CD4-positive, CD25-positive, alpha-beta regulatory T cell (primary cell): ENCODE measurements at regions not wholly inside any gene's neighbourhood (a gene's known extent, or its start where the extent isn't known, plus 50 kb on each side); places are given as distances from the start of the nearest gene placed in this dataset.

Source experiments
- ATAC-seq, 2 donors: fragments of 150-1000 bp; cut with Tn5 transposase; one replicate each; pipeline ENCODE4 v1.10.0; 2021; ENCODE audit warnings: low read depth in 2 of 2, moderate number of reproducible peaks in 2 of 2, moderate library complexity in 1 of 2
- DNase-seq, 3 donors: peaks; one replicate each; pipeline versions ENCODE4 v3.0.0 to v3.0.0-alpha.2; 2012 to 2022; ENCODE audit warnings: mixed read lengths in 1 of 3
- H3K27ac ChIP-seq: one replicate; pipeline ENCODE4 v1.7.0; 2013; ENCODE audit warnings: mild to moderate bottlenecking, low read length; ENCODE audit not compliant: insufficient read depth, poor library complexity, severe bottlenecking
- H3K27me3 ChIP-seq: one replicate; pipeline ENCODE4 v1.7.0; 2013; ENCODE audit warnings: low read length; ENCODE audit not compliant: control insufficient read depth, insufficient read depth
- H3K36me3 ChIP-seq: one replicate; pipeline ENCODE4 v1.7.0; 2013; ENCODE audit warnings: mild to moderate bottlenecking, low read length, moderate library complexity; ENCODE audit not compliant: control insufficient read depth, insufficient read depth
- H3K4me1 ChIP-seq: 2 replicates; pipeline ENCODE4 v1.7.0; 2013; ENCODE audit warnings: mild to moderate bottlenecking, low read length; ENCODE audit not compliant: insufficient read depth, control insufficient read depth, poor library complexity, severe bottlenecking
- H3K4me3 ChIP-seq: one replicate; pipeline ENCODE4 v1.7.0; 2013; ENCODE audit warnings: low read depth, mild to moderate bottlenecking, low read length, moderate library complexity
- H3K9me3 ChIP-seq, 2 experiments: 1 replicate in 1 of 2; 2 replicates in 1 of 2; pipeline ENCODE4 v1.7.0; 2013; ENCODE audit warnings: low read length in 2 of 2, mild to moderate bottlenecking in 1 of 2, moderate library complexity in 1 of 2; ENCODE audit not compliant: control insufficient read depth in 2 of 2
- H3K27ac Mint-ChIP-seq, 3 donors: one replicate each; pipeline ENCODE4 v1.8.0; 2020 to 2022; ENCODE audit warnings: mild to moderate bottlenecking in 3 of 3, mixed read lengths in 3 of 3, moderate library complexity in 2 of 3
- H3K27me3 Mint-ChIP-seq: one replicate; pipeline ENCODE4 v1.8.0; 2022; ENCODE audit warnings: mild to moderate bottlenecking, mixed read lengths
- H3K36me3 Mint-ChIP-seq: one replicate; pipeline ENCODE4 v1.8.0; 2020; ENCODE audit warnings: mixed read lengths
- H3K4me1 Mint-ChIP-seq, 4 donors: one replicate each; pipeline ENCODE4 v1.8.0; 2020 to 2022; ENCODE audit warnings: mixed read lengths in 4 of 4, mild to moderate bottlenecking in 1 of 4
- H3K4me3 Mint-ChIP-seq, 4 donors: one replicate each; pipeline ENCODE4 v1.8.0; 2020 to 2022; ENCODE audit warnings: mild to moderate bottlenecking in 4 of 4, mixed read lengths in 4 of 4, moderate library complexity in 3 of 4
- H3K9me3 Mint-ChIP-seq, 7 donors: one replicate each; pipeline ENCODE4 v1.8.0; 2020 to 2022; ENCODE audit warnings: mixed read lengths in 7 of 7, mild to moderate bottlenecking in 3 of 7, moderate library complexity in 2 of 7

DNA sequence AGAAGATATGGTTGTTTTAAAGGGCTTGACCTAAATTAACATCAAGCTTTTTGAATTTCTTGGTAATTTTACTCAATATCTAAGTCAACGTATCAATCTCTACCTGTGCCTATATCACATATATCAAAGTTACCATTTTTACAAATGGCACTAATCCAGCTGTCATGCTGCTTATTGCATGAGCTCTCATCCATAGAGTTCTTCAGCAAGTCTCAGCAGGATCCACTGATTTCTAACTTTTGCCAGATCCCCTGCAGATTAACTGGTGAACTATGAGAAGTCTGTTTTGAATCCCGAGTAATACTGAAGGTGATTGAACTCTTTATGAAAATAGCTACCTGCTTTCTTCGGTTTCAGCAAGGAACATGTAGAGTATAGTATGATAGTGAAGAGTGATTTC is 1239.8 kb upstream of the ACO1 start:
- H3K27ac Mint-ChIP-seq: no peak overlapping the region
- DNase-seq: no peak
- no peak for ATAC-seq
- peaks cover 0 to 9% (median 6%) of the 10 kb centered on the region in 4 donors for H3K4me1 Mint-ChIP-seq
- Histone ChIP-seq H3K27ac (no peak overlapping the region), H3K4me1 (no peaks in the 10 kb centered on the region), H3K4me3 (no peak overlapping the region), H3K9me3 (no peaks in the 10 kb centered on the region), H3K36me3 (no peaks in the 10 kb centered on the region), H3K27me3 (no peaks in the 10 kb centered on the region)
- H3K27me3 Mint-ChIP-seq: no peaks in the 10 kb centered on the region
- H3K9me3 Mint-ChIP-seq: peaks cover 0 to 1% (median 0%) of the 10 kb centered on the region in 7 donors
- H3K4me3 Mint-ChIP-seq: no peak overlapping the region
- H3K36me3 Mint-ChIP-seq: no peaks in the 10 kb centered on the region

DNA sequence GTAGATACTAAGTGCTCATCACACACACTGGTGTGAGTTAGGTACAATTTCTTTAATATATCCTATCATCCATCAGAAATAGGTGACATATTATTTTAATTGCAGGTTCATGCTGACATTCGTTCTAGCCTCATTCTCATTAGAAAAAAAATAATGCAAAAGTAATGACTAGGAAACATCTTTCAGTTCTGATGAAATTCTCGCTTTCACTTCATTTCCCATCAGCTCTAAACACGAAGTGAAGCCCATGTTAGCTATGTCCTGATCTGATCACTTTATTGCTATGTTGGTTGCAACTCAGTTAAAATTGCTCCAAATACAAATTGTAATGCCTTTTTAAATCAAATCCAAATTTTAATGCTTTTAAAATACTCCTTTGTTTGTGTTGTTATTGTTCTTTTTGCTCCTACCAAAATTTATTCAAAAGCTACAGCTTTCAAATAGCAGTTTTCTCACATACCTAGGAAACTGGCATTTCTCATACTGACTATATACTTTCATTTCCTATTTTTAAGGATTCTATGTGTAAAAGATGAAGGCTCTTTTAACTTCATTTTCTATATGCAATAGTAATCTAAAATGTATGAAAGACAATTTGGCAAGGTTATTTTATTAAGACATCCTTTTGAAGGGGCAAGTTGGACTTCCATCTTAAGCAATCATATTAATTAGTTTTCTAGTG is 1237.8 kb upstream of the ACO1 start:
- DNase-seq (no peak), ATAC-seq (no peak)
- no peaks in the 10 kb centered on the region for H3K9me3 ChIP-seq
- no peak overlapping the region for H3K4me3 Mint-ChIP-seq
- H3K4me1 Mint-ChIP-seq: peaks cover 0 to 7% (median 6%) of the 10 kb centered on the region in 4 donors
- no peaks in the 10 kb centered on the region for H3K27me3 ChIP-seq
- no peaks in the 10 kb centered on the region for H3K36me3 ChIP-seq
- H3K9me3 Mint-ChIP-seq: peaks cover 0 to 1% (median 0%) of the 10 kb centered on the region in 7 donors
- no peak overlapping the region for H3K4me3 ChIP-seq
- no peak overlapping the region for H3K27ac Mint-ChIP-seq
- H3K27me3 Mint-ChIP-seq: no peaks in the 10 kb centered on the region
- H3K4me1 ChIP-seq: no peaks in the 10 kb centered on the region
- no peak overlapping the region for H3K27ac ChIP-seq
- H3K36me3 Mint-ChIP-seq: no peaks in the 10 kb centered on the region

DNA sequence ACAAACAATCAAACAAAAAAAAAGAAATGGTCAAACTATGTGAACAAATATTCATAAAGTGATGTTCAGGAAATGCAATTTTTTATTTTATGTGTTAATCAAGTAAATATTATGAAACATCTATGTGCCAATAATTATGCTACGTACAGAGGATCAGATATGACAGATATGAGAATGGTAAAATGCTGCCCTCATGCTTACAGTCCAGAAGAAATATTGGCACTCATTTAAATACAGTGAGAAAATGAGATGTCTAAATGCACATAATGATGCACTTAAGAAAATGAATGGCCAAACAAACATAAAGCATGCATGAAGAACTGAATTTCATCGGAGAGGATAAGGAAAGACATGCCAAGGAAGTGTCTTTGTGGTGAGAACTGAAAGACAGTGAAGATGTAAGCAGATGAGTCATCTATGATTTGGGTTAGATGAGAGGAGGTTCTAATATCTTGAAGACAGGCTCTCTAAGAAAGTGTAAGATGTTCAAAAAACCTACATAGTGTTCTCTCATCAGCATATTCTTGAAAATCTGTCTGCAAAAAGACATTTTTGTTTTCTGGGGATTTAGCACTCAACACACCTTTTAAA is 1231.1 kb upstream of the ACO1 start:
- Histone ChIP-seq H3K4me3 (no peak overlapping the region), H3K36me3 (no peaks in the 10 kb centered on the region), H3K27ac (no peak overlapping the region), H3K4me1 (no peaks in the 10 kb centered on the region), H3K9me3 (no peaks in the 10 kb centered on the region), H3K27me3 (no peaks in the 10 kb centered on the region)
- Mint-ChIP-seq H3K4me3 (no peak overlapping the region), H3K4me1 (peaks cover 3 to 10% (median 8%) of the 10 kb centered on the region in 4 donors), H3K36me3 (no peaks in the 10 kb centered on the region), H3K9me3 (peaks cover 0 to 2% (median 1%) of the 10 kb centered on the region in 7 donors), H3K27ac (no peak overlapping the region), H3K27me3 (no peaks in the 10 kb centered on the region)
- ATAC-seq (peak; percentile 79 to 89), DNase-seq (peak in 1 of 3 donors; percentile 16)

DNA sequence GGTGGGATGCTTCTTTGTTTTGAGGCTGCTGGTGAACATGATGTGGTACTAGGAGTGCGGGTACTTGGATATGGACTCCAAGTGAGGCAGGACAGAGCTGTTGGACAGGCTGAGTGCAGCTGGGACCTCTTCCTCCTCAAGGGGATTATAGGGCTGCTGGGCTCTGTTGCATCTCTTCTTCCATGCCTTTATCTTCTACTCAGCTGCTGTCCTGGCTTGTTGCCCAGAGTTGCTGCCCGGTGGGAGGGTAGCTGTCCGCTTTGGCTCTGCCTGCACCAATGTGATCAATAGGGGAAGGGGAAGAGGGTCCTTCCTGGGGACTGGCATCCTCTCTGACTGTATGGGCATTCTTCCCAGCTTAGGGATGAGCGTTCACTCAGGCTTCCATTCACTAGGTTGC is 1217.9 kb upstream of the ACO1 start:
- no peaks in the 10 kb centered on the region for H3K27me3 ChIP-seq
- H3K36me3 ChIP-seq: no peaks in the 10 kb centered on the region
- no peak overlapping the region for H3K27ac ChIP-seq
- no peaks in the 10 kb centered on the region for H3K9me3 ChIP-seq
- no peak for DNase-seq
- H3K9me3 Mint-ChIP-seq: peaks cover 0 to 8% (median 0%) of the 10 kb centered on the region in 7 donors
- peaks cover 4% of the 10 kb centered on the region for H3K36me3 Mint-ChIP-seq
- H3K4me3 Mint-ChIP-seq: no peak overlapping the region
- no peak for ATAC-seq
- H3K27ac Mint-ChIP-seq: peak overlapping the region in 1 of 3 donors; percentile 44
- no peaks in the 10 kb centered on the region for H3K4me1 ChIP-seq
- peaks cover 0 to 8% (median 6%) of the 10 kb centered on the region in 4 donors for H3K4me1 Mint-ChIP-seq
- H3K4me3 ChIP-seq: no peak overlapping the region
- H3K27me3 Mint-ChIP-seq: no peaks in the 10 kb centered on the region

DNA sequence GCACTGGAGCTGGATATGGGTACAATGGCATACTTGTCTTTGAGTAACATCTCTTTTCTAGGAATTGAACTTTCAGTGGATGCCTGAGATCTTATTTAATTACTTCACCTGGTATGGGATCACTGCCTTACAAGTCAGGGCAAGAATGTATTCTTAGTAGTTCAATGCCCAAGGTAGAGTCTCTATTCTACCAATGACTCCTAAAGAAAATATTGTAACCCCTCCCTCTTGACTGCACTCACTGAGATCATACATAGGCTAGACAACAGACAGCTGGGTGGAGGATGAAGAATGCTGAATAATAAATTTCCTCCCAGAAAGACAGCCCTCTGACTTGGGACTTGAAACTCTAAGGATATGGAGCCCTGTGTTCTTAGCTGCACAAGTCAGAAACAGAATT is 1216.3 kb upstream of the ACO1 start:
- no peaks in the 10 kb centered on the region for H3K4me1 ChIP-seq
- H3K4me3 Mint-ChIP-seq: no peak overlapping the region
- H3K27me3 ChIP-seq: no peaks in the 10 kb centered on the region
- H3K27ac Mint-ChIP-seq: no peak overlapping the region
- no peak for DNase-seq
- H3K4me3 ChIP-seq: no peak overlapping the region
- peaks cover 0 to 8% (median 0%) of the 10 kb centered on the region in 7 donors for H3K9me3 Mint-ChIP-seq
- ATAC-seq: no peak
- H3K36me3 ChIP-seq: no peaks in the 10 kb centered on the region
- H3K27ac ChIP-seq: no peak overlapping the region
- peaks cover 4% of the 10 kb centered on the region for H3K36me3 Mint-ChIP-seq
- peaks cover 0 to 8% (median 4%) of the 10 kb centered on the region in 4 donors for H3K4me1 Mint-ChIP-seq
- no peaks in the 10 kb centered on the region for H3K9me3 ChIP-seq
- peaks cover 5% of the 10 kb centered on the region for H3K27me3 Mint-ChIP-seq

DNA sequence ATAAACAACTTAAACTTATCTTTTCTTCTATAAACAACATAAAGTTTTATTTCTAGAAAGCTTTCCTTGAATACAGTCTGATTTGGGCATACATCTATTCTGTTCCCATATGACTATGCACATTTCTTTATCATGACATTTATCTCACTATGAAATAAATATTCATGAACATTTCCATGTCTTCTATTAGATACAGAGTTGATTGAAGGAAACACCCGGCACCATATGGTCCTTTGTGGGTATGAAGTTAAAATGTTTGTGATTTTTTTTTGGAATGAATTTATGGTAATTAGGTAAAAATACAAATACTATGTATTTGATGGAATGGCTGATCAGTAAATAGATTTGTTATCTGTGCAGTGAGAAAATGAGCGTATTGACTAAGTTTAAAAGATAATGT is 1209.8 kb upstream of the ACO1 start:
- no peak overlapping the region for H3K4me3 ChIP-seq
- H3K36me3 ChIP-seq: no peaks in the 10 kb centered on the region
- peaks cover 14% of the 10 kb centered on the region for H3K27me3 Mint-ChIP-seq
- ATAC-seq: no peak
- H3K27ac ChIP-seq: no peak overlapping the region
- H3K27me3 ChIP-seq: no peaks in the 10 kb centered on the region
- no peaks in the 10 kb centered on the region for H3K4me1 ChIP-seq
- no peak overlapping the region for H3K4me3 Mint-ChIP-seq
- no peaks in the 10 kb centered on the region for H3K36me3 Mint-ChIP-seq
- H3K9me3 ChIP-seq: no peaks in the 10 kb centered on the region
- H3K27ac Mint-ChIP-seq: no peak overlapping the region
- no peaks in the 10 kb centered on the region for H3K4me1 Mint-ChIP-seq
- no peak for DNase-seq
- H3K9me3 Mint-ChIP-seq: peaks cover 0 to 2% (median 0%) of the 10 kb centered on the region in 7 donors

DNA sequence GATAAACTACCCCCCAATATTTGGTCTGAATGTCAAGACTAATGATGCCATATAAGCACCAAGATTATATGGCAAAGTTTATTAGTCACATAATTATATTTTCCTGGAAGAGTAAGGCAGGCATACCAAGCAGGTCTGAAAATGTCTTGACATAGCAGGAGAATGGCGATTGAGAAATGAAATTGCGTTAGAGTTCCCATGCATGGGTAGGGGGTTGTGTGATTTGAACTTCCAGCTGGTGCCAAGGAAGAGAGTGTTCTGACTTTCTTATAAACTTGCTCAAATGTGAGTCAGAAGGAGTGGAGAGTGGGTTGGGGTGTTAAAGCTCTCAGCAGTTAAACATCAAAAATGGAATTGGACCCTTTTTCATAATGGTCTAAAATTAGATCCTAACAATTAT is 1200.6 kb upstream of the ACO1 start:
- no peak overlapping the region for H3K4me3 Mint-ChIP-seq
- no peak for DNase-seq
- Histone ChIP-seq H3K4me1 (no peaks in the 10 kb centered on the region), H3K27ac (no peak overlapping the region), H3K9me3 (no peaks in the 10 kb centered on the region), H3K4me3 (no peak overlapping the region), H3K27me3 (no peaks in the 10 kb centered on the region), H3K36me3 (no peaks in the 10 kb centered on the region)
- H3K27ac Mint-ChIP-seq: no peak overlapping the region
- H3K4me1 Mint-ChIP-seq: no peaks in the 10 kb centered on the region
- peaks cover 0 to 5% (median 0%) of the 10 kb centered on the region in 7 donors for H3K9me3 Mint-ChIP-seq
- no peak for ATAC-seq
- H3K27me3 Mint-ChIP-seq: peaks cover 5% of the 10 kb centered on the region
- no peaks in the 10 kb centered on the region for H3K36me3 Mint-ChIP-seq

DNA sequence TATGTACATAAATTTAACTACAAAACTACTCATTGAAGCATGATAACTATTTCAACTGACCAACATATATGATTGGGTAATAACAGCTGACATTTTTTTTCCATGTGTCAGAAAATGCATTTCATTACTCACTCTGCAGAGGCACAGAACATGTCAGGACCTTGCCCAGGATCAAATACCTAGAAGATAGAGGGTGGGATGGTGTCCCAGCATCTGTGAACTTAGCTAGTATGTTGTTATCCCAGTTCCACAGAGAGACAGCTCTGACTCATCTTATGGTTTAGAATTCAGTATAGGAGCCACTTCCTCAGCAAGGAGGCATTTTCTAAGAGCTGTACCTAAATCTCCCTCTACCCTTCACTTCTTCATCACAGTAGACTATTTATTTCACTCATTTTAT is 1198.6 kb upstream of the ACO1 start:
- no peak for DNase-seq
- Histone ChIP-seq H3K9me3 (no peaks in the 10 kb centered on the region), H3K4me3 (no peak overlapping the region), H3K27me3 (no peaks in the 10 kb centered on the region), H3K36me3 (no peaks in the 10 kb centered on the region), H3K4me1 (no peaks in the 10 kb centered on the region), H3K27ac (no peak overlapping the region)
- H3K9me3 Mint-ChIP-seq: peaks cover 0 to 4% (median 1%) of the 10 kb centered on the region in 7 donors
- H3K36me3 Mint-ChIP-seq: no peaks in the 10 kb centered on the region
- peaks cover 0 to 5% (median under 1%) of the 10 kb centered on the region in 4 donors for H3K4me1 Mint-ChIP-seq
- no peak for ATAC-seq
- H3K4me3 Mint-ChIP-seq: no peak overlapping the region
- peak overlapping the region in 1 of 3 donors; percentile 8 for H3K27ac Mint-ChIP-seq
- H3K27me3 Mint-ChIP-seq: no peaks in the 10 kb centered on the region
